Aorta (tissue), 5 donors: ENCODE measurements at regions not wholly inside any gene's neighbourhood (a gene's known extent, or its start where the extent isn't known, plus 50 kb on each side); places are given as distances from the start of the nearest gene placed in this dataset.

Experiments used
- ATAC-seq: fragments of 200-7000 bp; cut with Tn5 transposase; one replicate; pipeline ENCODE4 v1.9.1; 2022; ENCODE audit warnings: moderate library complexity; ENCODE audit not compliant: low FRiP score
- DNase-seq, 2 donors: peaks; one replicate each; pipeline ENCODE4 v3.0.0-alpha.2; 2020
- H3K27ac ChIP-seq, 2 donors: one replicate each; pipeline ENCODE4 v1.5.1; 2013; ENCODE audit warnings: low read length in 2 of 2, mild to moderate bottlenecking in 2 of 2, moderate library complexity in 2 of 2, control low read depth in 1 of 2, inconsistent platforms in 1 of 2, low read depth in 1 of 2
- H3K27me3 ChIP-seq, 2 donors: one replicate each; pipeline ENCODE4 v1.6.1; 2013; ENCODE audit warnings: control low read depth in 1 of 2, low read length in 1 of 2, mild to moderate bottlenecking in 1 of 2, moderate library complexity in 1 of 2; ENCODE audit not compliant: insufficient read depth in 2 of 2, control insufficient read depth in 1 of 2
- H3K36me3 ChIP-seq, 2 donors: one replicate each; pipeline ENCODE4 v1.6.1; 2013; ENCODE audit warnings: control low read depth in 1 of 2, low read length in 1 of 2, mild to moderate bottlenecking in 1 of 2; ENCODE audit not compliant: insufficient read depth in 2 of 2, control insufficient read depth in 1 of 2
- H3K4me1 ChIP-seq, 2 donors: one replicate each; pipeline ENCODE4 v1.6.1; 2013; ENCODE audit warnings: low read length in 2 of 2, control low read depth in 1 of 2, mild to moderate bottlenecking in 1 of 2, moderate library complexity in 1 of 2; ENCODE audit not compliant: insufficient read depth in 2 of 2, control insufficient read depth in 1 of 2
- H3K4me3 ChIP-seq, 2 donors: one replicate each; pipeline ENCODE4 v1.5.1; 2013; ENCODE audit warnings: low read length in 2 of 2, control low read depth in 1 of 2, mild to moderate bottlenecking in 1 of 2
- H3K9me3 ChIP-seq: one replicate; pipeline ENCODE4 v1.6.1; 2013; ENCODE audit warnings: mild to moderate bottlenecking, low read length; ENCODE audit not compliant: control insufficient read depth
- WGBS, 2 donors: extraction: QIAGEN DNeasy Blood & Tissue Kit; methylation state at CpG; one replicate each; pipeline ENCODE4 v1.1.7; 2013; 5-methylcytosine and 5-hydroxymethylcytosine counted together
- intact Hi-C, 2 donors: fragments of 100-400 bp; cut with DNase I; formaldehyde crosslinking; loops; one replicate each; pipeline versions ENCODE4 v1.14.2 to v1.15.0; 2022
- donor health status: healthy with polysubstance abuse.
- donor health status: Bipolar disorder and iron deficiency.
- donor health status: DM: no; HTN: no; CAD: no.
- donor health status: DM: no; HTN: no; CAD: no.
- donor health status: DM: yes; HTN: yes; CAD: no.

DNA sequence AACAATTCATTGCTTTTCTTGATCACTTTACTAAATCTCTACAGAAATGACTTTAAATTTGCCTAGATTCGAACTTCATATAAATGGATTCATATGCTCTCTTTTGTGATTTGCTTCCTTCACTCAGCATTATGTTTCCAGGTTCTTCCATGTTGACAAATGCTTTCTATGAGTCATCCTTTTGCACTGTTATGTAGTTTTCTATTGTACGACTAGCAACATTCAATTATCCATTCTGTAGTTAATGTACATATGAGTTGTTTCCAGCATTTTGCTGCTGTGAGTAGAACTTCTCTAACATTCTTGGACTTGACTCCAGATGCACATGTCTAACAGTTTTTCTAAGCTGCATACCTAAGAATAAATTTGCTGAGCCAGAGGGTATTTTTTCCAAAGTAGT, 66.5 kb upstream of the NEUROD1 start:
- ATAC-seq (no peak), DNase-seq (no peak)
- WGBS, 2 donors = 89 to 90% methylated on average over 2 of the region's 2 CpGs
- Histone ChIP-seq H3K27ac (no peak overlapping the region), H3K36me3 (no peaks in the 10 kb centered on the region), H3K4me1 (no peaks in the 10 kb centered on the region), H3K4me3 (no peak overlapping the region), H3K9me3 (peaks cover 2% of the 10 kb centered on the region), H3K27me3 (peaks cover 0 to 3% of the 10 kb centered on the region in 2 donors)
- intact Hi-C loops = loop anchor here in 1 of 2 donors (5.0 kb wide), 1 partner anchor 205 kb away; no protein-coding TSS in a partner anchor

DNA sequence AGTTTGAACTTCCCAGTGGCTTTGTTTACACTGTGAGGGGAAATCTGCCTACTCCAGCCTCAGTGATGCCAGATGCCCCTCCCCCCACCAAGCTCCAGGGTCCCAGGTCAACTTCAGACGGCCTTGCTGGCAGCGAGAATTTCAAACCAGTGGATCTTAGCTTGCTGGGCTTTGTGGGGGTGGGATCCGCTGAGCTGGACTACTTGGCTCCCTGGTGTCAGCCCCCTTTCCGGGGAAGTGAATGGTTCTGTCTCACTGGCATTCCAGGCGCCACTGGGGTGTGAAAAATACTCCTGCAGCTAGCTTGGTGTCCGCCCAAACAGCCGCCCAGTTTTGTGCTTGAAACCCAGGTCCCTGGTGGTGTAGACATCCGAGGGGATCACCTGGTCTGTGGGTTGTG, 70.0 kb upstream of the NEUROD1 start:
- DNase-seq (no peak), ATAC-seq (no peak)
- Histone ChIP-seq H3K4me3 (no peak overlapping the region), H3K27ac (no peak overlapping the region), H3K36me3 (no peaks in the 10 kb centered on the region), H3K27me3 (peaks cover 0 to 3% of the 10 kb centered on the region in 2 donors), H3K4me1 (no peaks in the 10 kb centered on the region), H3K9me3 (peaks cover 2% of the 10 kb centered on the region)
- WGBS, 2 donors = 84 to 85% methylated on average over 8 of the region's 8 CpGs
- intact Hi-C loops = no loop called here

DNA sequence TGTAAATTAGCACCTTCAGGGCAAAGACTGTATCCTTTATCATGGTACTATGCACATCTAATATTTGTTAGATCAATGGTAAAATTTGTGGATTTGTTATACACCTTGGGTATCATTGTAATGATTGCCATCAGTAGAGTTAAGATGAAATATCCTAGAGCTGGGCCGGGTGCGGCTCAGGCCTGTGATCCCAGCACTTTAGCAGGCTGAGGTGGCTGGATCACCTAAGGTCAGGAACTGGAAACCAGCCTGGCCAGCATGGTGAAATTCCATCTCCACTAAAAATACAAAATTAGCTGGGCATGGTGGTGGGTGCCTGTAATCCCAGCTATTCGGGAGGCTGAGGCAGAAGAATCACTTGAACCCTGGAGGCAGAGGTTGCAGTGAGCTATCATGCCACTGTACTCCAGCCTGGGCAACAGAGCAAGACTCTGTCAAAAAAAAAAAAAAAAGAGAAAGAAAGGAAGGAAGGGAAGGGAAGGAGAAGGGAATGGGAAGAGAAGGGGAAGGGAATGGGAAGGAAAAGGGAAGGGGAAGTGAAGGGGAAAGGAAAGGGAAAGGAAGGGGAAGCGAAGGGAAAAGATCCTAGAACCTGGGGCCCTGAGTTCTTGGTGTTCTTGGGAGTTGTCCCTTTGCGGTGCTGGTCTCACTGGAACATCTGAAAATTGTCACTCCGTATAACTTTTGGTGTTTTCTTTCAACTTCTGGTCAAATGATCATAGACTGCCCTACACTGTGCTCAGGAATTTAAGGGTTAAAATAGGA, 71.1 kb upstream of the NEUROD1 start:
- Histone ChIP-seq H3K27me3 (peaks cover 0 to 3% of the 10 kb centered on the region in 2 donors), H3K4me3 (no peak overlapping the region), H3K36me3 (no peaks in the 10 kb centered on the region), H3K4me1 (no peaks in the 10 kb centered on the region), H3K9me3 (peaks cover 2% of the 10 kb centered on the region), H3K27ac (no peak overlapping the region)
- whole genome bisulfite sequencing, 2 donors = 95 to 97% methylated on average over 6 of the region's 6 CpGs
- ATAC-seq = no peak
- DNase-seq = no peak
- intact Hi-C loops = no loop called here

DNA sequence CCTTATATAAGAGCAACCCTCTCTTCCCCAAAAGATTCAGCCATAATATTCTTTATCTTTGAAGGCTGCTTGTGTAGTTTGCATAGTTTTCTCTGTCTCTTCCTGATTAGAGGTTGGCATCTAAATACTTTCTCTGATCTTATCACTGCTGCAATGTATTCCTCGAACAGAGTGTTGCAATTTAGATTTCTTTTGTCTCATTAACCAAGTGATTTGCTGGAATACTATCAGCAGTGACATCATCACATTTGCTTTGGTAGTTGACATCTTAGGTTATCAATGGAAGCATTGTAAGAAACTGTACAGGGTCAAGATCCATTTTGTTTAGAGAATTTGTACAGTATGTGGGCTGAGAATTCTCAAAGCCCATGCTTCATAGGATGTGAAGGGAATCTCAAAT, 72.0 kb upstream of the NEUROD1 start:
- Histone ChIP-seq H3K27ac (no peak overlapping the region), H3K9me3 (peaks cover 2% of the 10 kb centered on the region), H3K36me3 (no peaks in the 10 kb centered on the region), H3K4me1 (no peaks in the 10 kb centered on the region), H3K4me3 (no peak overlapping the region), H3K27me3 (peaks cover 0 to 3% of the 10 kb centered on the region in 2 donors)
- intact Hi-C loops = no loop called here
- ATAC-seq = no peak
- no peak for DNase-seq
- WGBS, 2 donors = 61 to 81% methylated on average over 1 of the region's 1 CpG

DNA sequence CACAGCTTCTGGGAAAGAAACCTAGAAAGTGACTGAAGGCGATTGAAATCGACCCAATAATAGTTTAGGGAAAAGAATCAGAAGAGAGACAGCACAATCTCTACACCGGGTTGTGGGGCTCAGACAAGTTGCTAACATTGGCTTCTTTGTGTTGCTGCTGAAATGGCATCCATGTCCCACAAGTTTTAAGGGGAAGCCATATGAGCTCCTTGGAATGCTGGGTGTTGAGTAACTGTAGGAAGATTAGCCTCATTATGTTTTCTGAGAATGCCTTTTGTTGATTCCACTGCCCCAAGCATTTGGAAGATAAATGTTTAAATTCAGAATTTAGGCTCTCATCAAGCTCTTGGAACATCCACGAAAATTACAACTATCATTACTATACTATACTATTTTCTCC, 73.4 kb upstream of the NEUROD1 start:
- no peak overlapping the region for H3K4me3 ChIP-seq
- no peak overlapping the region for H3K27ac ChIP-seq
- H3K36me3 ChIP-seq = no peaks in the 10 kb centered on the region
- no peak for DNase-seq
- 89 to 94% methylated on average over 4 of the region's 4 CpGs for WGBS, 2 donors
- intact Hi-C loops = no loop called here
- no peaks in the 10 kb centered on the region for H3K9me3 ChIP-seq
- no peak for ATAC-seq
- peaks cover 0 to 2% of the 10 kb centered on the region in 2 donors for H3K27me3 ChIP-seq
- no peaks in the 10 kb centered on the region for H3K4me1 ChIP-seq

DNA sequence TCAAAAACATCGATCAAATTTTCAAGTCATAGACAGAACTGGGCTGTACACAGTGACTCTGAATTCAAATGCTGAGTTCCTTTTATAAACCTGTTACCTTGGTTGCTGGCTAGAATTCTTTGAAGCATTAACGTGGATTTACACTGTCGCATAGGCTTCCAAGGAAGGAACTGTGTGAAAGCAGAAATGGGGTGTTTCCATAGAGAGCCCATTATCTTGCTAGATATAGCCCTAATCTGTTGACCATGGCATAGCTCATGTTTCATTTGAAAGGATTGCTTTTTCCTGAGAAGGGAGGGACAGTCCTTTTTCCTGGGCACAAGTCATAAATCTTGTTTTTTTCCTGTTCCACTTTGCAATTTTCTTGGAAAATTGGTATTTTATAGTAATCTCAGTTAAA, 73.8 kb upstream of the NEUROD1 start:
- Histone ChIP-seq H3K36me3 (no peaks in the 10 kb centered on the region), H3K4me1 (no peaks in the 10 kb centered on the region), H3K27ac (no peak overlapping the region), H3K9me3 (no peaks in the 10 kb centered on the region), H3K27me3 (peaks cover 0 to 2% of the 10 kb centered on the region in 2 donors), H3K4me3 (no peak overlapping the region)
- WGBS, 2 donors = 46 to 49% methylated on average over 3 of the region's 3 CpGs
- no peak for ATAC-seq
- no peak for DNase-seq
- intact Hi-C loops = no loop called here

DNA sequence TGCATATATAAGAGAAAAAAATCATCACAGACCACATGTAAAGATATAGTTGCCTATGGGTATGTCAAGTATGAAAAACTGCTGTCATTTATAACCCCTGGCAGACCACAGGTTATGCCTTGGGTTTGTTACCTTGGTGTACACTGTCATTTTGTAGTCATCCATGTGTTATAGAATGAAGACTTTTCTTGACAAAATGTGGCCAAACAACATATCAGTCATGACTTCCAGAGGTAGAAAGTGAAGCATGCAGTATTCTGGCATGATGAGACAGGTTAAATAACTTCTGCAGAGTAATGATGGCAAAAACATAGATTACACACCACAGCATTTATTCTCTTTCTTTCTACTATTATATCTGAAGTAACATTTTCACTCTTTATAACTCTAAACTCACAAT, 74.9 kb upstream of the NEUROD1 start:
- no peak for DNase-seq
- Histone ChIP-seq H3K27me3 (no peaks in the 10 kb centered on the region), H3K9me3 (no peaks in the 10 kb centered on the region), H3K4me1 (no peaks in the 10 kb centered on the region), H3K36me3 (no peaks in the 10 kb centered on the region), H3K4me3 (no peak overlapping the region), H3K27ac (no peak overlapping the region)
- ATAC-seq = no peak
- intact Hi-C loops = no loop called here

DNA sequence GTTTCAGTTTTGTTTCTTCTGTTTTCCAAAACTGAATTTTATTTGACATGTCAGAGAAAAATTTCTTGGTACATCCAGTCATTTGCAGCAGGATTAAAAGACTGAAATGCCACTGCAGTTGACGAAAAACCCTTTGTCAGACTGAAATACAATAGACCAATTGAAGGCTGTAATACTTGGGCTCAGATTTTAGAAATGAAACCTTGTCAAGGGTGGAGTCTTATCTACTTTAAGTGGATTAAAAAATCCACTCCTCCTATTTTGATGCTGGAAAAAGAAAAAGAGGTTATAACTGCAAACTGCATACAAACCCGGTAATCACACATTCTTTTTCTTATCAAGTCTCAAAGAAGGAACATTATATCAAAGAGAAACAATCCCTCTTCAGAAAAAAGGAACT, 80.2 kb upstream of the NEUROD1 start:
- DNase-seq = no peak
- intact Hi-C loops = no loop called here
- H3K27ac ChIP-seq = no peak overlapping the region
- H3K36me3 ChIP-seq = no peaks in the 10 kb centered on the region
- WGBS, 2 donors = 62 to 67% methylated on average over 2 of the region's 2 CpGs
- no peaks in the 10 kb centered on the region for H3K4me1 ChIP-seq
- no peak overlapping the region for H3K4me3 ChIP-seq
- no peak for ATAC-seq
- H3K9me3 ChIP-seq = no peaks in the 10 kb centered on the region
- H3K27me3 ChIP-seq = no peaks in the 10 kb centered on the region

DNA sequence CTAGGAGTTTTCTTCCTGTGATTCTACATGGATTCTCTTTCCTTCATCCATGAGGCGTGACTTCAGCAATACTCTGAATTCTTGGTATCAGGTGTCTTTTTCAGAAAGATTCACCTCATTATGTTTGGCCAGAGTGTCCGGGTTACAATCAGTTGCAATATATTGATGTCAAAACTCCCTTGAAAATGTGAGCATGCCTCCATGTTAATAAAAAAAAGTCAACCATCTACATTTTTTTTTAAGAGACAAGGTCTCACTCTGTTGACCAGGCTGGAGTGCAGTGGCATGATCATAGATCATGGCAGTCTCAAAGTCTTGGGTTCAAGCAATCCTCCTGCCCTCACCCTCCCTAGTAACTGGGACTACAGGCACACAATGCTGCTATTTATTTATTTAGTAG, 80.9 kb upstream of the NEUROD1 start:
- ATAC-seq (no peak), DNase-seq (no peak)
- no peaks in the 10 kb centered on the region for H3K9me3 ChIP-seq
- no peaks in the 10 kb centered on the region for H3K36me3 ChIP-seq
- H3K4me3 ChIP-seq = no peak overlapping the region
- intact Hi-C loops = no loop called here
- H3K27ac ChIP-seq = no peak overlapping the region
- 90% methylated on average over 2 of the region's 2 CpGs for WGBS, 2 donors
- no peaks in the 10 kb centered on the region for H3K27me3 ChIP-seq
- H3K4me1 ChIP-seq = no peaks in the 10 kb centered on the region
